Activated CD4-positive, alpha-beta T cell treated with anti-CD3 and anti-CD28 coated beads, Interleukin-2, amount 50 U/mL, for 48 hours (primary cell): ENCODE measurements at regions not wholly inside any gene's neighbourhood (a gene's known extent, or its start where the extent isn't known, plus 50 kb on each side); places are given as distances from the start of the nearest gene placed in this dataset.

ENCODE experiments used
- DNase-seq, 2 experiments: peaks; one replicate each; pipeline ENCODE4 v3.0.0-alpha.2; 2020

DNA sequence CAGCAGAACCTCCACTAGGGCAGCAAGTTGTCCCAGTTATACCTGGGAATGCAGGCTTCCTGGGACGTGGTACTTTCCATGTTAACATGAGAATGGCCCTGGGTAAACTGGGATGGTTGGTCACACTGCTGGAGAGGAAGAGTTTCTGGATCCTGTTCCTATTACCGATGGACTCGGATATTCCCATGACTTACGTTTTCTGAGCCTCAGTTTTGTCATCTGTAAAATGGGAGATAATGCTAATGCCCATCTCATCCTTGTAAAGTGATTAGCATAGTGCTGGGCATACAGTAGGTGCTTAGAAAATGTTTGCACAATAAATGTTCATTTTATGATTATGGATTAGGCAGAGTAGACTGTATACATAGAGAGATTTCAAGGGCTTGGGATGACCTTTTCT, 280.9 kb upstream of the EEF2KMT start:
- no peak for DNase-seq

DNA sequence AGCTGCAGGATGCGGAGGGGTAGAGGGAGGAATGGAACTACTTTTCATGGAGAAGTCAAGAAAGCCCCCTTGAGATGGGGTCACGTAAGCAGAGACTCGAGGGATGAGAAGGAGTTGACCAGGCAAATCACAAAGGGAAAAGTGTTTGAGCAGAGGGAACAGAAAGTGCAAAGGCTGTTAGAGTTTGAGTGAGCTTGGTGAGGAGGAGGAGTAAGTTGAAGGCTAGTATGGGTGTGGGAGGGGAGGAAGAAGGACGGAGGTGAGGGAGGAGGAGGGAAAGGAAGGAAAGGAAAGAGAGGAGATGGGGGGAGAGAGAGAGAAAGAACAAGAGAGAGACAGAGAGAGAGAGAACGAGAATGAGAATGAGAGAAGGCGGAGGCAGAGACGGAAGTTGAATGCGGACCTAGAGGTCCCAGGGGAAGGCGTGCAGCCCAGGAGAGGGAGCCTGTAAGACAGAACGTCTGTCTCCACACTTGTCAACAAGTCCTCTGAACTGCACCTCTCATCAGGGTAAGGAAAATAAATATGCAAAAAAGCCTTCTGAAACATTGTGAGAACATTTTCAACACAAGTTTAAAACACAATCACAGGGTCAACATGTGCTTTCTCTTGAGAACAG, 279.8 kb upstream of the EEF2KMT start:
- DNase-seq: no peak

DNA sequence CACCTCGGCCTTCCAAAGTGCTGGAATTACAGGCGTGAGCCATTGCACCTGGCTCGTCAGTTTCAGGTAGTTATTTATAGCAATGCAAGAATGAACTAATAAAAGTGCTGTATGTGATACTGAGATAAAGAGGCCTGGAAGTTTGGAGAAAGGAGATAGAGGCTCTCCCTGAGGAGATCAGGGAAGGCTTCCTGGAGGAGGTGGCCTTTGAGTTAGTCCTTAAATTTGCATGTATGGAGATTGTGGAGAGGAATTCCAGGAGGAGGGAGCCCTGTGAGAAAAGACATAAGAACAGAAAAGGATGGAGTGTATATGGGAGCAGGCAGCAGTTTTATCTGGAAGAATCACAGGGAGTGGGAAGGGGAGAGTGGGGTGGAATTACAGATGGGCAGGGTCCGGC, 276.6 kb upstream of the EEF2KMT start:
- DNase-seq: no peak

DNA sequence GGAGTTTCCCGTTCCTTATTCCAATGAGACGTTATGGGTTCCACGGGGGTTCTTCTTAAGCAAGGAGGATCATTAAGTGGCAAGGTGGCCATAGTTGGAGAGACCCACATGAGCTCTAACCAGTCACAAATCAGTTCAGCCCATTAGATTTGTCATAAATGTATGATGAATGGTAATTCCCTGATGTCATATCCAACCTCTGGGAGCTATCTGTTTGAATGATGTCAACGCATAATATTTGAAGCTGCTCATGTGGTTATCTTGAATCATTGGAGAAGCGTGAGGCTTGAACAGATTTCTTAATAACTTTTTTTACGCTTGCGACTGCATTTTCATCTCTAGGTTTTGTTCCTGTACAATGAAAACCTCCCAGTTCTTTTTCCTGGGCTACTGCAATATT, 270.4 kb upstream of the EEF2KMT start:
- DNase-seq: no peak

- DNase-seq: no peak
These were observed 268.5 kb upstream of the EEF2KMT start for GRCh38 chr16:5366126-5366525.

GRCh38 chr16:5364186-5364585, 266.6 kb upstream of the EEF2KMT start:
- DNase-seq: no peak

GRCh38 chr16:5361322-5361721, 263.7 kb upstream of the EEF2KMT start:
- no peak for DNase-seq

GRCh38 chr16:5354645-5355044, 257.1 kb upstream of the EEF2KMT start:
- DNase-seq: no peak

GRCh38 chr16:5349670-5350517, 252.3 kb upstream of the EEF2KMT start:
- no peak for DNase-seq

GRCh38 chr16:5349101-5349500, 251.5 kb upstream of the EEF2KMT start:
- DNase-seq: no peak

DNA sequence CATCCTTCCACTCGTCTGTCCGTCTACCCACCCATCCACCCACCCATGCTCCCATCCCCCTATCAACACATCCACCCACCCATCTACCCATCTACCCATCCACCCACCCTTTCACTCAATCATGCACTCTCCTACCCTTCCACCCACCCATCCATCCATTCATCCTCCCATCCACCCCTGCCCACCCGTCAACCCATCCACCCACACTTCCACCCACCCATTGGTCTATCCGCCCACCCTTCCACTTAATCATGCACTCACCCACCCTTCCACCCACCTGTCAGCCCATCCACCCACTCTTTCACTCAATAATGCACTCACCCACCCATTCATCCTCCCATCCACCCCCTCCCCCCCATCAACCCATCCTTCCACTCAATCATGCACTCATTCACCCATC, 250.0 kb upstream of the EEF2KMT start:
- DNase-seq: no peak

DNA sequence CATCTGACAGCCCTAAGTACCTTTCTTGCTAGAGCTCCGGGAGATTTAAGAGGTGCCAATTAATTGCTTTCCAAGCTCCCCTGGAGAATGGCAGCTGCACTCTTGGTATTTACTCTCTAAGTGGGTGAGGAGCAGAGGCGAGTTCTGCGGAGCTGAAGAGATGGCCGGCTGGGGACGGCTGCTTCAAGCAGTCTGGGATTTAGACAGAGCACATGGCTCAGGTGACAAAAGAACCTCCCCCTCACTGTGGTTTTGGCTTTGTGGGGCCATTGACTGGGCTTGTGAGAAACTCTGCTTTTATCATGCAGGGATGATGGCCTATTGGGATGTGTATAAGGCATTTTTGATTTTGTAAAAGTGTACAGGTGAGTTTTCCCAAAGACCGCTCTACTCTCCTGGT, 239.3 kb upstream of the EEF2KMT start:
- no peak for DNase-seq

GRCh38 chr16:5333991-5334390, 236.4 kb upstream of the EEF2KMT start:
- DNase-seq: no peak

GRCh38 chr16:5333126-5333525, 235.5 kb upstream of the EEF2KMT start:
- DNase-seq: no peak

DNA sequence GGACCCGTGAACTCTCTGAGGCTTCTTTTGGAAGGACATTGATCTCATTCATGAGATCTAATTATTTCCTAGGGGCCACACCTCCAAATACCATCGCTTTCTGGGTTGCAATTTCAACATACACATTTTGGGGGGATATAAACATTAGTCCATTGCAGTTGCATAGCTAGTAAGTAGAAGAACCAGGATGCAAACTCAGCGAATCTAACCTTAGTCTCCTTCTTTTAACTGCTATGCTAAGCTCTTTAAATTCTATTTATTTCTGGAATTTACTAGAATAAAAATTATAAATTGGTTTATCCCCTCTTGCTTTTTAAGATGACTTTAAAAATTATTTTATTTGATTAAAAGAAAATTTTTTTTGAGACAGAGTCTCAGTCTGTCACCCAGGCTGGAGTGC, 232.5 kb upstream of the EEF2KMT start:
- DNase-seq: no peak

DNA sequence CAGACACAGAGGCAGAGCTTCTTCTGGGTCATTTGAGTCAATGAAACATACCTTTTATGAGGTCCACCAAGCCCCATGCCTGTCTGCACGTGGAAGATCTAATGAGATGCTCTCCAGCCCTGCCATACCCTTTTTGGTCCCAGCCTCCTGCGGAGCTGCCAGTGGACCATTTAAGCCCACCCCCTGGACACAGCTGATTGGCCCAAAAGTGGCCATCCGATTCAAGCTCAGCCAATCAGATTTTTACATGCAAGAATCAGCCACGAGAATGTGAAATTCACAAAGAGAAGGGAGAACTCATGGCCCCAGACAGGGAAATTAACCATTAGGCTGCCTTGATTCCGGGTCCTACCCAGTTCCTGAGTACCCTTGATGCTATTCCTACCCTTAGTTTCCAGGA, 231.0 kb upstream of the EEF2KMT start:
- no peak for DNase-seq

- DNase-seq: no peak
These were observed 228.8 kb upstream of the EEF2KMT start for GRCh38 chr16:5326395-5326794.

GRCh38 chr16:5325932-5326331, 228.3 kb upstream of the EEF2KMT start:
- no peak for DNase-seq

DNA sequence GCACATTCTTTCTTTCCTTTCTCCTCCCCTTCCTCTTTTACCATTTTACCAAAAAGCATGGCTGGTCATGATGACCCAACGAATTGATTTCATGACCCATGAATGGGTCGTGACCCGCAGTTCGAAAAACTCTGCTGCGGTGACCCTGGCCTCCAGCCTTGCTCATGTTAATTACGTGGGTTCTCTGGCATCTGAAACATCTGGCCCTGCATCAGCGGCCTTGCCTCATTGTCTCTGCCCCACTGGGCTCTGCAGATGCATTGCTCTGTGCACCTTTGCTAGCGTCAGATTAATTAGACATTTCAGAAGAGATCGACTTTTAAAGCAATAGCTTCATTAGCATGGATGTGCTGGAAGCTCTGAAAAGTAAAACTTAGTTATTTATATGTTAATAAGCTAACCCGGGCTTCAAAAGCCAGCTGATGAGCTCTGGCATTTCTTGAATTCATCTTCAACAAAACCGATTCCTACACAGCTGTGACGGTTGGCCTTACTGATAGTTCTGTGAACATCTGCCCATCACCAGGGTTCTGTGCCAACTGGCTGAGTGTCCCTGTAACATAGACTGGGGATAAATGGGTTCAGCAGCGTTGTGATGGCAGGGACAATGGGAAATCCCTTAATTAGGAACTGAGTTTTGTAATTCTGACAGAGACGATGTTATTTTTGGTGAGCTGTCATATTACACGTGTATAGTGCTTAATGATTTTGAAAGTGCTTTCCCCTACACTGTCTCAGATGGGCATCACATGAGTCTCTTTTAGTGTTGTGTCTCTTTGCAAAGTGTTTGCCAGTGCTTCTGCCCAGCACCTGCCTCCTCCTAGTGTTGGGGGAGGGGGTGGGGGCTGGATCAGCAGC, 225.9 kb upstream of the EEF2KMT start:
- no peak for DNase-seq

DNA sequence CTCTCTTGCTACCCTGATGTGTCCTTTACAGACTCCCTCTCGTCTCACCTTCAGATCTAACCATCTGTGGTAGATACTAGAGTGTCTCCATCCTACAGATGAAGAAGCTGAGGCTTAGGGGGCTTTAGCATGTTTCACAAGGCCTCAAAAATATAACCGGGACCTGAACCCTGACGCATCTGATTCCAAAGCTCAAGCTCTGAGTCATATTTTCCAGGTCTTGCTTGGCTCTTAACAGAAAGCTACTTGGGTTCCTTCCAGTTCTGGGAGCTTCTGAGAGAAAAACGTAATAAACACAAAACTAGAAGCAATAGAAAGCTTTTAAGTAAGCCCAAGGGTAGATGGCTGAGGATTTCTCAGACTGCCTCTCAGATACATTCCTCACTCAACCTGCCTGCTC, 224.3 kb upstream of the EEF2KMT start:
- no peak for DNase-seq

DNA sequence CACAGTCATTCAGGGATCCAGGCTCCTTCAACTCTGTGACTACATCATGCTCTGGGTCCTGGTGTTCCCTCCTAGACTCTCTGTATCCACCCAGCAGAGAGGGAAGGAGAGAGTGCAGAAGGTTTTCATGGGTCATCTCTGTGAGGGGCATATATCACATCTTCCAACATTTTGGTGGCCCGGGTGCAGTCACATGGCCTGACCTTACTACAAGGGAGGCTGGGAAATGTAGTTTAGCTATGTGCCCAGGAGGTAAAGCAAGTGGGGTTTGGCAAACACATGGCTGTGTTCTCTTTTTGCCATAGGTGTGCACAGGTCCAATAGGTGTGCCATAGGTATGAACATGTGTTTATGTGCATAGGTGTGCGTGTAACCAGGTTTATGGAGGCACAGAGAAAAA, 222.2 kb upstream of the EEF2KMT start:
- DNase-seq: no peak

GRCh38 chr16:5315914-5316313, 218.3 kb upstream of the EEF2KMT start:
- no peak for DNase-seq

GRCh38 chr16:5314377-5314776, 216.8 kb upstream of the EEF2KMT start:
- DNase-seq: no peak
